K562 (cell line): ENCODE measurements at regions not wholly inside any gene's neighbourhood (a gene's known extent, or its start where the extent isn't known, plus 50 kb on each side); places are given as distances from the start of the nearest gene placed in this dataset.

Experiments
- DDX20 ChIP-seq: fragments of 450-650 bp; IDR thresholded peaks from 2 replicates; pipeline ENCODE4 v1.6.1; 2016; ENCODE audit warnings: missing genetic modification characterization, low read depth, mild to moderate bottlenecking, missing compliant biosample characterization, moderate library complexity
- FOXK2 ChIP-seq, 2 experiments: fragments of 450-650 bp; IDR thresholded peaks in 1 of 2; conservative IDR thresholded peaks in 1 of 2; 2 replicates each; pipeline ENCODE4 v1.6.1; 2016; ENCODE audit warnings: low read depth in 2 of 2, mild to moderate bottlenecking in 1 of 2
- GTF3C2 ChIP-seq: IDR thresholded peaks from 3 replicates; pipeline ENCODE4 v1.6.1; 2011; ENCODE audit warnings: borderline replicate concordance, mild to moderate bottlenecking, moderate library complexity; ENCODE audit not compliant: insufficient read length; ENCODE audit errors: extremely low read depth
- IRF9 ChIP-seq: fragments of 450-650 bp; IDR thresholded peaks from 2 replicates; pipeline ENCODE4 v1.6.1; 2016; ENCODE audit warnings: missing biosample characterization, missing genetic modification characterization
- MCM3 ChIP-seq: fragments of 450-650 bp; IDR thresholded peaks from 2 replicates; pipeline ENCODE4 v1.6.1; 2016
- NCOA1 ChIP-seq: fragments of 450-650 bp; IDR thresholded peaks from 2 replicates; pipeline ENCODE4 v1.6.1; 2016; ENCODE audit warnings: low read depth
- NCOA6 ChIP-seq: fragments of 450-650 bp; IDR thresholded peaks from 2 replicates; pipeline ENCODE4 v1.6.1; 2017; ENCODE audit warnings: mild to moderate bottlenecking
- NFRKB ChIP-seq: fragments of 450-650 bp; IDR thresholded peaks from 2 replicates; pipeline ENCODE4 v1.6.1; 2016; ENCODE audit warnings: low read depth
- NR0B1 ChIP-seq: fragments of 450-650 bp; IDR thresholded peaks from one replicate; pipeline ENCODE4 v1.6.1; 2018; ENCODE audit warnings: mild to moderate bottlenecking, moderate library complexity; ENCODE audit not compliant: partially characterized antibody
- NR4A1 ChIP-seq, 2 experiments: fragments of 250-450 bp in 1 of 2; fragments of 450-650 bp in 1 of 2; sonication (Bioruptor Pico) in 1 of 2; IDR thresholded peaks; 2 replicates each; pipeline versions ENCODE4 v1.4.0 to v1.6.1; 2016 to 2020; ENCODE audit warnings: mild to moderate bottlenecking in 2 of 2, missing compliant biosample characterization in 1 of 2, missing genetic modification characterization in 1 of 2, moderate library complexity in 1 of 2
- PHF21A ChIP-seq: fragments of 450-650 bp; IDR thresholded peaks from 2 replicates; pipeline ENCODE4 v1.6.1; 2017; ENCODE audit warnings: low read depth, borderline replicate concordance
- SMARCA4 ChIP-seq: fragments of 450-650 bp; IDR thresholded peaks from 2 replicates; pipeline ENCODE4 v1.6.1; 2016
- ZFP1 ChIP-seq: fragments of 450-650 bp; formaldehyde crosslinking; IDR thresholded peaks from 2 replicates; pipeline ENCODE4 v1.4.0; 2020; ENCODE audit warnings: mild to moderate bottlenecking, mixed read lengths
- TF ChIP-seq, protein P1 (sequence below): sonication (generic); formaldehyde crosslinking; IDR thresholded peaks from 2 replicates; pipeline ENCODE4 v1.8.1; 2023; ENCODE audit warnings: mild to moderate bottlenecking, missing genetic modification reagents, moderate library complexity
- TF ChIP-seq, protein P2 (sequence below): sonication (generic); formaldehyde crosslinking; IDR thresholded peaks from 2 replicates; pipeline ENCODE4 v1.8.0; 2022; ENCODE audit warnings: mild to moderate bottlenecking, missing genetic modification reagents
- TF ChIP-seq, protein P3 (sequence below): fragments of 250-450 bp; sonication (Bioruptor Pico); IDR thresholded peaks from 2 replicates; pipeline ENCODE4 v1.4.0; 2020; ENCODE audit warnings: borderline replicate concordance

GRCh38 chr5:52693836-52694235 is 93.9 kb upstream of the ITGA1 start (continued):
- TF ChIP-seq, protein P1, sequence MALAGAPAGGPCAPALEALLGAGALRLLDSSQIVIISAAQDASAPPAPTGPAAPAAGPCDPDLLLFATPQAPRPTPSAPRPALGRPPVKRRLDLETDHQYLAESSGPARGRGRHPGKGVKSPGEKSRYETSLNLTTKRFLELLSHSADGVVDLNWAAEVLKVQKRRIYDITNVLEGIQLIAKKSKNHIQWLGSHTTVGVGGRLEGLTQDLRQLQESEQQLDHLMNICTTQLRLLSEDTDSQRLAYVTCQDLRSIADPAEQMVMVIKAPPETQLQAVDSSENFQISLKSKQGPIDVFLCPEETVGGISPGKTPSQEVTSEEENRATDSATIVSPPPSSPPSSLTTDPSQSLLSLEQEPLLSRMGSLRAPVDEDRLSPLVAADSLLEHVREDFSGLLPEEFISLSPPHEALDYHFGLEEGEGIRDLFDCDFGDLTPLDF (CRISPR knock-in tag), result no peak
- TF ChIP-seq NR4A1 (CRISPR knock-in tag; IDR thresholded peaks at IDR 0.05) (no peak), NR4A1 (tag; IDR thresholded peaks at IDR 0.05) (no peak), DDX20 (tag) (no peak), IRF9 (no peak), NFRKB (no peak), NR0B1 (no peak), SMARCA4 (no peak), FOXK2 (conservative IDR thresholded peaks at IDR 0.05 in 1 of 2, IDR thresholded peaks at IDR 0.05 in 1 of 2; ENCODE audit: low read depth in 2 of 2) (no peak), GTF3C2 (no peak), NCOA6 (no peak), ZFP1 (CRISPR knock-in tag) (no peak), MCM3 (no peak), PHF21A (no peak), NCOA1 (no peak)
- TF ChIP-seq, protein P2, sequence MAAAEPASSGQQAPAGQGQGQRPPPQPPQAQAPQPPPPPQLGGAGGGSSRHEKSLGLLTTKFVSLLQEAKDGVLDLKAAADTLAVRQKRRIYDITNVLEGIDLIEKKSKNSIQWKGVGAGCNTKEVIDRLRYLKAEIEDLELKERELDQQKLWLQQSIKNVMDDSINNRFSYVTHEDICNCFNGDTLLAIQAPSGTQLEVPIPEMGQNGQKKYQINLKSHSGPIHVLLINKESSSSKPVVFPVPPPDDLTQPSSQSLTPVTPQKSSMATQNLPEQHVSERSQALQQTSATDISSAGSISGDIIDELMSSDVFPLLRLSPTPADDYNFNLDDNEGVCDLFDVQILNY (CRISPR knock-in tag), result no peak
- TF ChIP-seq, protein P3, sequence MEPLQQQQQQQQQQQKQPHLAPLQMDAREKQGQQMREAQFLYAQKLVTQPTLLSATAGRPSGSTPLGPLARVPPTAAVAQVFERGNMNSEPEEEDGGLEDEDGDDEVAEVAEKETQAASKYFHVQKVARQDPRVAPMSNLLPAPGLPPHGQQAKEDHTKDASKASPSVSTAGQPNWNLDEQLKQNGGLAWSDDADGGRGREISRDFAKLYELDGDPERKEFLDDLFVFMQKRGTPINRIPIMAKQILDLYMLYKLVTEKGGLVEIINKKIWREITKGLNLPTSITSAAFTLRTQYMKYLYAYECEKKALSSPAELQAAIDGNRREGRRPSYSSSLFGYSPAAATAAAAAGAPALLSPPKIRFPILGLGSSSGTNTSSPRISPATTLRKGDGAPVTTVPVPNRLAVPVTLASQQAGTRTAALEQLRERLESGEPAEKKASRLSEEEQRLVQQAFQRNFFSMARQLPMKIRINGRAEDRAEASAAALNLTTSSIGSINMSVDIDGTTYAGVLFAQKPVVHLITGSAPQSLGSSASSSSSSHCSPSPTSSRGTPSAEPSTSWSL (CRISPR knock-in tag), result no peak
- TF ChIP-seq, all 486 proteins: peak for 0
